K562 (cell line): ENCODE measurements at regions not wholly inside any gene's neighbourhood (a gene's known extent, or its start where the extent isn't known, plus 50 kb on each side); places are given as distances from the start of the nearest gene placed in this dataset.

Source experiments
- COPS2 ChIP-seq: fragments of 450-650 bp; conservative IDR thresholded peaks from 2 replicates; pipeline ENCODE4 v1.6.1; 2016; ENCODE audit warnings: mild to moderate bottlenecking, moderate library complexity
- DIDO1 ChIP-seq: fragments of 450-650 bp; IDR thresholded peaks from 2 replicates; pipeline ENCODE4 v1.6.1; 2016; ENCODE audit warnings: low read depth, missing biosample characterization, missing genetic modification characterization
- MXI1 ChIP-seq: IDR thresholded peaks from 2 replicates; pipeline ENCODE4 v1.6.1; 2011; ENCODE audit warnings: low read depth, mild to moderate bottlenecking, improper control_type of control experiment, low read length
- POLR2A ChIP-seq: fragments of 450-650 bp; conservative IDR thresholded peaks from 2 replicates; pipeline ENCODE4 v1.6.1; 2016
- REST ChIP-seq, 2 experiments: fragments of 450-650 bp; formaldehyde crosslinking in 1 of 2; IDR thresholded peaks; 2 replicates each; pipeline versions ENCODE4 v1.4.0 to v1.6.1; 2014 to 2020; ENCODE audit warnings: mild to moderate bottlenecking in 2 of 2, borderline replicate concordance in 1 of 2, low read depth in 1 of 2
- SP1 ChIP-seq: sonication (generic); formaldehyde crosslinking; IDR thresholded peaks from 2 replicates; pipeline ENCODE4 v1.8.1; 2022; ENCODE audit warnings: mild to moderate bottlenecking, missing genetic modification reagents
- SRF ChIP-seq, 2 experiments: fragments of 250-450, 450-650 bp in 1 of 2; sonication (Bioruptor Pico) in 1 of 2; sonication (generic) in 1 of 2; formaldehyde crosslinking; IDR thresholded peaks; 2 replicates each; pipeline versions ENCODE4 v1.5.0 to v1.5.1; 2020 to 2022; ENCODE audit warnings: mild to moderate bottlenecking in 1 of 2, missing genetic modification reagents in 1 of 2
- TAF1 ChIP-seq: IDR thresholded peaks from 2 replicates; pipeline ENCODE4 v1.6.1; 2011; ENCODE audit warnings: mild to moderate bottlenecking, low read length, moderate library complexity; ENCODE audit not compliant: insufficient read depth, control insufficient read depth, severe bottlenecking; ENCODE audit errors: extremely low read depth
- TBP ChIP-seq: optimal IDR thresholded peaks from 2 replicates; pipeline ENCODE3; 2011; ENCODE audit warnings: low read depth, low read length, improper control_type of control experiment
- ZNF175 ChIP-seq: fragments of 200-800 bp; sonication (Bioruptor generic); IDR thresholded peaks from 2 replicates; pipeline ENCODE4 v1.6.1; 2016; ENCODE audit warnings: low read depth, mild to moderate bottlenecking, missing genetic modification characterization, missing compliant biosample characterization
- TF ChIP-seq, protein P1 (sequence below), 3 experiments: IDR thresholded peaks in 2 of 3; conservative IDR thresholded peaks in 1 of 3; 2 replicates each; pipeline ENCODE4 v1.5.1; 2011 to 2012; ENCODE audit warnings: low read length in 3 of 3, mild to moderate bottlenecking in 3 of 3, control low read depth in 2 of 3, improper control_type of control experiment in 1 of 3, inconsistent platforms in 1 of 3, low read depth in 1 of 3, mixed read lengths in 1 of 3, moderate library complexity in 1 of 3; ENCODE audit not compliant: insufficient read depth in 2 of 3
- TF ChIP-seq, protein P2 (sequence below): sonication (generic); formaldehyde crosslinking; IDR thresholded peaks from 2 replicates; pipeline ENCODE4 v1.8.0; 2022; ENCODE audit warnings: missing genetic modification reagents, mild to moderate bottlenecking, moderate library complexity, borderline replicate concordance

DNA sequence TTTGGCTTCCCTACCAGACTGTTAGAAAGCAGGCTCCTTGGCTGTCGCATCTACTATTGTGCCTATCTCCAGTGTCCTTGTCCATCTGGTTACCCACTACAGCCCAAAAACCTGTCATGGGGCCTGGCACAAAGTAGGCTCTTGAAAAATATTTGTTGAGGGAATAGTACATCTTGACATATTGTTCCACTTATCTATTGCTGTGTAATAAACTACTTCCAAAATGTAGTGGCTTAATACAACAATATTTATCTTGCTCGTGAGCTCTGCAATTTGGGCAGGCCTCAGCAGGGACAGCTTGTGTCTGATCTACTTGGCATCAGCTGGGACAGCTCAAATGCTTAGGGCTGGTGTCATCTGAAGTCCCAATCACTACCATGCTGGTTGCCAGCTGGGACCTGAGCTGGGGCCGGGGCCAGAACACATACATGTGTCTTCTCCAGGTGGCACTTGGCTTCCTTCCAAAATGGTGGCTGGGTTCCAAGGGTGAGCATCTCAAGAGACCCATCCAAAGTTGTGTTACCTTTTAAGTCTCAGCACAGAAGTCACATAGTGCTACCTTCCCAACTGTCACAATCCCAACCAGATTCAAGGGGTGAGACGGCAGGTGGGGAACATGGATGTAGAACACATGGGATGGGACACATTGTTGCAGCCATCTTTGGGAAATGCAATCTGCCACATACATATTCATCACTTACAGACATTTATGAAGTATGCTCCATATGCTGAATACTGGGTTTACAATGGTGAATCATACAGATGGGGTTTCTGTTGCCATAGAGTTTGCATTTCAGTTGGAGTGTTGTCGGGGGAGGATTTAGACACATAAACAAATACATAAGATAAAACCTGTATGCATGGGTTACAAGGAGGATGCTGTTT lies 134.2 kb downstream of the FOXI3 start:
- no peak for TF ChIP-seq TBP
- TF ChIP-seq POLR2A, result no peak
- TF ChIP-seq SP1, result no peak
- no peak for TF ChIP-seq COPS2
- TF ChIP-seq SRF (CRISPR knock-in tag; IDR thresholded peaks at IDR 0.05), result no peak
- no peak for TF ChIP-seq ZNF175 (CRISPR knock-in tag)
- no peak for TF ChIP-seq TAF1
- no peak for TF ChIP-seq DIDO1
- TF ChIP-seq, protein P1, sequence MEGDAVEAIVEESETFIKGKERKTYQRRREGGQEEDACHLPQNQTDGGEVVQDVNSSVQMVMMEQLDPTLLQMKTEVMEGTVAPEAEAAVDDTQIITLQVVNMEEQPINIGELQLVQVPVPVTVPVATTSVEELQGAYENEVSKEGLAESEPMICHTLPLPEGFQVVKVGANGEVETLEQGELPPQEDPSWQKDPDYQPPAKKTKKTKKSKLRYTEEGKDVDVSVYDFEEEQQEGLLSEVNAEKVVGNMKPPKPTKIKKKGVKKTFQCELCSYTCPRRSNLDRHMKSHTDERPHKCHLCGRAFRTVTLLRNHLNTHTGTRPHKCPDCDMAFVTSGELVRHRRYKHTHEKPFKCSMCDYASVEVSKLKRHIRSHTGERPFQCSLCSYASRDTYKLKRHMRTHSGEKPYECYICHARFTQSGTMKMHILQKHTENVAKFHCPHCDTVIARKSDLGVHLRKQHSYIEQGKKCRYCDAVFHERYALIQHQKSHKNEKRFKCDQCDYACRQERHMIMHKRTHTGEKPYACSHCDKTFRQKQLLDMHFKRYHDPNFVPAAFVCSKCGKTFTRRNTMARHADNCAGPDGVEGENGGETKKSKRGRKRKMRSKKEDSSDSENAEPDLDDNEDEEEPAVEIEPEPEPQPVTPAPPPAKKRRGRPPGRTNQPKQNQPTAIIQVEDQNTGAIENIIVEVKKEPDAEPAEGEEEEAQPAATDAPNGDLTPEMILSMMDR (IDR thresholded peaks at IDR 0.05 in 2 of 3, conservative IDR thresholded peaks at IDR 0.05 in 1 of 3; ENCODE audit: insufficient read depth in 2 of 3, low read depth in 1 of 3, low read length in 3 of 3), result no peak
- no peak for TF ChIP-seq MXI1
- TF ChIP-seq REST (IDR thresholded peaks at IDR 0.05; ENCODE audit: borderline replicate concordance), result no peak
- TF ChIP-seq REST (CRISPR knock-in tag; IDR thresholded peaks at IDR 0.05; ENCODE audit: low read depth), result no peak
- TF ChIP-seq, protein P2, sequence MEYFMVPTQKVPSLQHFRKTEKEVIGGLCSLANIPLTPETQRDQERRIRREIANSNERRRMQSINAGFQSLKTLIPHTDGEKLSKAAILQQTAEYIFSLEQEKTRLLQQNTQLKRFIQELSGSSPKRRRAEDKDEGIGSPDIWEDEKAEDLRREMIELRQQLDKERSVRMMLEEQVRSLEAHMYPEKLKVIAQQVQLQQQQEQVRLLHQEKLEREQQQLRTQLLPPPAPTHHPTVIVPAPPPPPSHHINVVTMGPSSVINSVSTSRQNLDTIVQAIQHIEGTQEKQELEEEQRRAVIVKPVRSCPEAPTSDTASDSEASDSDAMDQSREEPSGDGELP, result no peak
